Esophagus muscularis mucosa (tissue), 3 donors: ENCODE measurements at regions not wholly inside any gene's neighbourhood (a gene's known extent, or its start where the extent isn't known, plus 50 kb on each side); places are given as distances from the start of the nearest gene placed in this dataset.

Experiments used
- POLR2A ChIP-seq: fragments of 450-650 bp; IDR thresholded peaks from one replicate; pipeline ENCODE4 v1.6.1; 2017; ENCODE audit warnings: antibody characterized with exemption, moderate library complexity, mild to moderate bottlenecking, low read depth
- TF ChIP-seq, protein P1 (sequence below), 3 experiments: fragments of 200-600 bp in 2 of 3; fragments of 450-650 bp in 1 of 3; sonication (generic) in 2 of 3; IDR thresholded peaks; one replicate each; pipeline ENCODE4 v1.5.1; 2017 to 2019; ENCODE audit warnings: antibody characterized with exemption in 3 of 3, mild to moderate bottlenecking in 2 of 3, moderate library complexity in 1 of 3

DNA sequence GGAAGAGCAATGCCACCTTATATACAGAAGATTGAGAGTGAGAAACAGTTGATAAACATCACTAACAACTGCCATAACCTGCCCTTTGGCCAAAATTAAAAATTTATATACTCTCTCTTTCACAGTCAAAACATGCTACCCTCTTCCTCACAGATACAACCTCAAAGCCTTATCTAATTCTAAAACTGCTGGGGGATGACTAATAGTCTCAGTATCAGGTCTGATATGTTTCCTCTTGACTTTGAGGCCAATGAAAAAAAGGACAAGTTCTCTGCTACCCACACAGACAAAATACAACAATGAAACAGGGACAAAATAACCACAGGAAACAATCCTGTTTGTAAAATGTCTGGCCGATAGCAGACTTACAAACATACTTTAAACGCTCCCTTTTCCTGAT is 485.6 kb upstream of the NUDT12 start:
- TF ChIP-seq POLR2A = no peak
- TF ChIP-seq, protein P1, sequence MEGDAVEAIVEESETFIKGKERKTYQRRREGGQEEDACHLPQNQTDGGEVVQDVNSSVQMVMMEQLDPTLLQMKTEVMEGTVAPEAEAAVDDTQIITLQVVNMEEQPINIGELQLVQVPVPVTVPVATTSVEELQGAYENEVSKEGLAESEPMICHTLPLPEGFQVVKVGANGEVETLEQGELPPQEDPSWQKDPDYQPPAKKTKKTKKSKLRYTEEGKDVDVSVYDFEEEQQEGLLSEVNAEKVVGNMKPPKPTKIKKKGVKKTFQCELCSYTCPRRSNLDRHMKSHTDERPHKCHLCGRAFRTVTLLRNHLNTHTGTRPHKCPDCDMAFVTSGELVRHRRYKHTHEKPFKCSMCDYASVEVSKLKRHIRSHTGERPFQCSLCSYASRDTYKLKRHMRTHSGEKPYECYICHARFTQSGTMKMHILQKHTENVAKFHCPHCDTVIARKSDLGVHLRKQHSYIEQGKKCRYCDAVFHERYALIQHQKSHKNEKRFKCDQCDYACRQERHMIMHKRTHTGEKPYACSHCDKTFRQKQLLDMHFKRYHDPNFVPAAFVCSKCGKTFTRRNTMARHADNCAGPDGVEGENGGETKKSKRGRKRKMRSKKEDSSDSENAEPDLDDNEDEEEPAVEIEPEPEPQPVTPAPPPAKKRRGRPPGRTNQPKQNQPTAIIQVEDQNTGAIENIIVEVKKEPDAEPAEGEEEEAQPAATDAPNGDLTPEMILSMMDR (IDR thresholded peaks at IDR 0.05) = no peak
